GM23338 (cell line): ENCODE measurements at regions not wholly inside any gene's neighbourhood (a gene's known extent, or its start where the extent isn't known, plus 50 kb on each side); places are given as distances from the start of the nearest gene placed in this dataset.

Source experiments
- CREB1 ChIP-seq: fragments of 250-450 bp; sonication (Bioruptor Pico); IDR thresholded peaks from 2 replicates; pipeline ENCODE4 v1.5.0; 2020; ENCODE audit warnings: low read depth, mild to moderate bottlenecking, moderate library complexity
- CTCF ChIP-seq, 2 experiments: fragments of 200-600 bp in 1 of 2; sonication (generic) in 1 of 2; conservative IDR thresholded peaks; 2 replicates each; pipeline versions ENCODE4 v1.5.1 to v1.6.1; 2016 to 2017; ENCODE audit warnings: antibody characterized with exemption in 2 of 2, low read depth in 2 of 2, mild to moderate bottlenecking in 2 of 2, moderate library complexity in 1 of 2
- EZH2 ChIP-seq: fragments of 200-600 bp; sonication (generic); IDR thresholded peaks from one replicate; pipeline ENCODE4 v1.8.0; 2017; ENCODE audit warnings: antibody characterized with exemption, mild to moderate bottlenecking, low read depth; ENCODE audit not compliant: unreplicated experiment
- EZH2phosphoT487 ChIP-seq: fragments of 200-600 bp; sonication (generic); IDR thresholded peaks from one replicate; pipeline ENCODE4 v1.8.1; 2018; ENCODE audit warnings: antibody characterized with exemption; ENCODE audit not compliant: unreplicated experiment
- JUNB ChIP-seq: IDR thresholded peaks from one replicate; pipeline ENCODE4 v1.6.1; 2016; ENCODE audit warnings: antibody characterized with exemption; ENCODE audit not compliant: unreplicated experiment
- NANOG ChIP-seq: IDR thresholded peaks from 2 replicates; pipeline ENCODE4 v1.6.1; 2016; ENCODE audit warnings: antibody characterized with exemption, borderline replicate concordance
- POLR2AphosphoS5 ChIP-seq: IDR thresholded peaks from 2 replicates; pipeline ENCODE4 v1.6.1; 2016; ENCODE audit warnings: antibody characterized with exemption, low read depth
- STAT1 ChIP-seq: IDR thresholded peaks from one replicate; pipeline ENCODE4 v1.6.1; 2016; ENCODE audit warnings: antibody characterized with exemption; ENCODE audit not compliant: unreplicated experiment
- ZNF331 ChIP-seq: fragments of 250-450 bp; sonication (Bioruptor Pico); IDR thresholded peaks from 2 replicates; pipeline ENCODE4 v1.5.0; 2020; ENCODE audit warnings: low read depth, mild to moderate bottlenecking, moderate library complexity
- TF ChIP-seq, protein P1 (sequence below): IDR thresholded peaks from one replicate; pipeline ENCODE4 v1.6.1; 2018; ENCODE audit warnings: antibody characterized with exemption; ENCODE audit not compliant: unreplicated experiment
- TF ChIP-seq, protein P2 (sequence below): IDR thresholded peaks from 2 replicates; pipeline ENCODE4 v1.6.1; 2016; ENCODE audit warnings: antibody characterized with exemption

DNA sequence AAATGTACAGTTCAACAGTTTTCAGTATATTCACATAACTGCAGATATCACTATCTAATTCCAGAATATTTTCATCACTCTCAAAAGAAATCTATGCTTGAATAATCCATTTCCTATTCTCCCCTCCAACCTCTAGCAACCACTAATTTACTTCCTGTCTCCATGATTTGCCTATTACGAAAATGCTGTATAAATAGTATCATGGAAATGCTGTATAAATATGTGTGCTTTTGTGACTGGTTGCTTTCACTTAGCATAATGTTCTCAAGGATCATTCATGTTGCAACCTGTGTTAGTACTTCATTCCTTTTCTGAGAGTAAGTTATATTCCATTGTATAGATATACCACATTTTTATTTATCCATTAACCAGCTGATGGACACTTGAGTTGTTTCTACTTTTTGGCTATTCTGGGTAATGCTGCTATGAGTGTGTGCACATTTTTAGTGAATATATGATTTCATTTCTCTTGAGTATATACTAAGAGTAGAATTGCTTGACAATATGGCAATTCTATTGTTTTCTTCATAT lies 115.6 kb downstream of the TNFSF18 start:
- TF ChIP-seq CTCF (conservative IDR thresholded peaks at IDR 0.05; ENCODE audit: low read depth in 2 of 2) (no peak), EZH2 (no peak), ZNF331 (CRISPR knock-in tag) (no peak), EZH2phosphoT487 (no peak), POLR2AphosphoS5 (no peak), CREB1 (CRISPR knock-in tag) (no peak), NANOG (no peak), STAT1 (no peak), JUNB (no peak)
- TF ChIP-seq, protein P1, sequence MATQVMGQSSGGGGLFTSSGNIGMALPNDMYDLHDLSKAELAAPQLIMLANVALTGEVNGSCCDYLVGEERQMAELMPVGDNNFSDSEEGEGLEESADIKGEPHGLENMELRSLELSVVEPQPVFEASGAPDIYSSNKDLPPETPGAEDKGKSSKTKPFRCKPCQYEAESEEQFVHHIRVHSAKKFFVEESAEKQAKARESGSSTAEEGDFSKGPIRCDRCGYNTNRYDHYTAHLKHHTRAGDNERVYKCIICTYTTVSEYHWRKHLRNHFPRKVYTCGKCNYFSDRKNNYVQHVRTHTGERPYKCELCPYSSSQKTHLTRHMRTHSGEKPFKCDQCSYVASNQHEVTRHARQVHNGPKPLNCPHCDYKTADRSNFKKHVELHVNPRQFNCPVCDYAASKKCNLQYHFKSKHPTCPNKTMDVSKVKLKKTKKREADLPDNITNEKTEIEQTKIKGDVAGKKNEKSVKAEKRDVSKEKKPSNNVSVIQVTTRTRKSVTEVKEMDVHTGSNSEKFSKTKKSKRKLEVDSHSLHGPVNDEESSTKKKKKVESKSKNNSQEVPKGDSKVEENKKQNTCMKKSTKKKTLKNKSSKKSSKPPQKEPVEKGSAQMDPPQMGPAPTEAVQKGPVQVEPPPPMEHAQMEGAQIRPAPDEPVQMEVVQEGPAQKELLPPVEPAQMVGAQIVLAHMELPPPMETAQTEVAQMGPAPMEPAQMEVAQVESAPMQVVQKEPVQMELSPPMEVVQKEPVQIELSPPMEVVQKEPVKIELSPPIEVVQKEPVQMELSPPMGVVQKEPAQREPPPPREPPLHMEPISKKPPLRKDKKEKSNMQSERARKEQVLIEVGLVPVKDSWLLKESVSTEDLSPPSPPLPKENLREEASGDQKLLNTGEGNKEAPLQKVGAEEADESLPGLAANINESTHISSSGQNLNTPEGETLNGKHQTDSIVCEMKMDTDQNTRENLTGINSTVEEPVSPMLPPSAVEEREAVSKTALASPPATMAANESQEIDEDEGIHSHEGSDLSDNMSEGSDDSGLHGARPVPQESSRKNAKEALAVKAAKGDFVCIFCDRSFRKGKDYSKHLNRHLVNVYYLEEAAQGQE = no peak
- TF ChIP-seq, protein P2, sequence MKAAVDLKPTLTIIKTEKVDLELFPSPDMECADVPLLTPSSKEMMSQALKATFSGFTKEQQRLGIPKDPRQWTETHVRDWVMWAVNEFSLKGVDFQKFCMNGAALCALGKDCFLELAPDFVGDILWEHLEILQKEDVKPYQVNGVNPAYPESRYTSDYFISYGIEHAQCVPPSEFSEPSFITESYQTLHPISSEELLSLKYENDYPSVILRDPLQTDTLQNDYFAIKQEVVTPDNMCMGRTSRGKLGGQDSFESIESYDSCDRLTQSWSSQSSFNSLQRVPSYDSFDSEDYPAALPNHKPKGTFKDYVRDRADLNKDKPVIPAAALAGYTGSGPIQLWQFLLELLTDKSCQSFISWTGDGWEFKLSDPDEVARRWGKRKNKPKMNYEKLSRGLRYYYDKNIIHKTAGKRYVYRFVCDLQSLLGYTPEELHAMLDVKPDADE = no peak
